ENCODE measurements at regions not wholly inside any gene's neighbourhood (a gene's known extent, or its start where the extent isn't known, plus 50 kb on each side); places are given as distances from the start of the nearest gene placed in this dataset.
"Not testable (repeated sequence)": the region's sequence is repeated elsewhere in the genome, so short reads cannot be mapped to it uniquely, and the experiment has no call there.

DNA sequence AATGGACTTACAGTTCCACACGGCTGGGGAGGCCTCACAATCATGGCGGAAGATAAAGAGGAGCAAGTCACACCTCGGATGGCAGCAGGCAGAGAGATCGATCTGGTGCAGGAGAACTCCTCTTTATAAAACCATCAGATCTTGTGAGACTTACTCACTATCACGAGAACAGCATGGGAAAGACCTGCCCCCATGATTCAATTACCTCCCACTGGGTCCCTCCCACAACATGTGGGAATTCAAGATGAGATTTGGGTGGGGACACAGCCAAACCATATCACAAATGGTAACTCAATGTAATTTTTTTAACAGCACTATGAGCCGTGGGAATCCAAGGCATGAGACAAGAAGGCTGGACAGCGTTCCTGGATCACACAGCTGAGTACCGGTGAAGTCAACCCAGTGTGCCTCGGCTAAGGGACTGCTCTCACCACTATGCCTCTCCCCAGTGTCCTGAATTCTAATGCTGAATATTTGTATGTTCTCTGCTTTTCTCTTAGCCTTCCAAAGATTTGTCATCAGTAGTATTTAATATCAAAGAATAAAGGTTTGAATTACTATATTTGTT lies 84.3 kb downstream of the IRS2 start:
- DNase-seq, result not testable (repeated sequence)

DNA sequence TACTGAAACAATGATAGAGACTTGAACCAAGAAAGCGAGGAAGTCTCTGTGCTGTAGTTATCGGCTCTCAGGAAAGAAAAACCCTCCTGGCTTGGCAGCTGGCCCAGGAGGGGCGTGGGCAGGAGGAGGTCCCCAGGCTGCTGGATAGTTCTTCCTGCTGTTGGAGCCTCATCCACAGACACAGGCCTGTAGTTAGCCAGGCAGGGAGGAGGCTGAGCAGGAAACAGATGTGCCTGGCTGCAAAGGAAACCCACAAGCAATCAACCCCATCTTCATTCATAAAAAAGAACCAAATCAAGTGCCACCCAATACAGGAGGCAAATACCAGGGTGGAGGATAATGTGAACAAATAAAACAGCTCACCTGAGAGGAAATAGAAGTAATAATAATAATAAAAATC lies 86.2 kb downstream of the IRS2 start:
- no peak for DNase-seq

DNA sequence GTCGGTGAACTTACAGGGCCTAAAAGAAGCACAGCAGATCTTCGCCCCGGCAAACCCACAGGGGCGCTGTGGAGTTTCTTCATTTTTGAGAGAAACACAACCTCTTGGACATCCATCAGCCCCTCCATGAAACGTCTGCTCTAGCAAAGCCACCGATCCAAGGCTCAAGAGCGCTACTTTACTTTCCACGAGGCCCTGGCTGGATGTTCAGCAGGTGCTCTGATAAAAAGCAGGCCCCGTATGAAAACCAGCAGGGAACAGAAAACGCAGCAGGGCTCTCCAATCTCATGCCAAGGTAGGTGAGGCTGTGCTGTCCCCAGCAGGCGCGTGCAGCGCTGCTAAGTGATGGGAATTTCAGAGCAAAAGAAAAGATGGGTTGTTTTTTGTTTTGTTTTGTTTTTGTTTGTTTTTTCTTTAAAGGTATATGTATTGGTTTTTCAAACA lies 86.7 kb downstream of the IRS2 start:
- no peak for DNase-seq

DNA sequence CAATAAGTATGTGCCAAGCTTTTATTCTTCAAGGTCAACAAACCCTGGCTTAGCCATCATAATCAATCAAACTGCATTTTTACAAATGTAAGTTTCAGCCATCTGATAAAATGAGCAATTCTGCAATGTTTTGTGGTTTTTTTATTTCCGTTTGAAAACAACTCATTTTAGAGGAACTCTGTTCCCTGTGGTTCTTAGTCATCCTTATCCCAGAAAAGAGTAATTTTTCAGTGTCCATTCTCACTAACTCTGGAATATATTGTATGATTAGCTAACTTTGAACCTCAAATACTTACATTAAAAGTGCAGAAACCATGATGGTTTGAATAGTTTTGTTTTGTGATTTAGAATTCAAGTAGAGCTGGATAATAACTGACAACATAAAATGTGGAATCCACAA lies 87.6 kb downstream of the IRS2 start:
- DNase-seq, result no peak

DNA sequence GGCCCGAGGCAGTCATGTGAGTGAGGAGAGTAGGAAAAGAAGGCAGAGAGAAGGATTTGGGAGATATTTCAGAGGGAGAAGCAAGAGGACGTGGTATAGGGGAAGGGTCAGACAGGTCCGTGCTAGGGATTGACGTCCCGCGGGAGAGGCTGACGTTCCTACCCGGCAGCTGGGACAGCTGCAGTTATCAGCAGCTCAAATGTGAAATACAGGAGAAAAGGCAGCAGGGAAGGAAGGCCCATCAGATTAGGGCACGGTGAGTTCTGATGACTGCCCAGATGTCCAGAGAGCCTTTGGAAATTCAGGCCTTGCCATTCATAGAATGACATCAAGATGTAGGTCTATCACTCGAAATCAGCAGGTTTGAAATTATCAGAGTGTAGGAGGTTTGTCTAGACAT lies 88.4 kb downstream of the IRS2 start:
- DNase-seq, result no peak

DNA sequence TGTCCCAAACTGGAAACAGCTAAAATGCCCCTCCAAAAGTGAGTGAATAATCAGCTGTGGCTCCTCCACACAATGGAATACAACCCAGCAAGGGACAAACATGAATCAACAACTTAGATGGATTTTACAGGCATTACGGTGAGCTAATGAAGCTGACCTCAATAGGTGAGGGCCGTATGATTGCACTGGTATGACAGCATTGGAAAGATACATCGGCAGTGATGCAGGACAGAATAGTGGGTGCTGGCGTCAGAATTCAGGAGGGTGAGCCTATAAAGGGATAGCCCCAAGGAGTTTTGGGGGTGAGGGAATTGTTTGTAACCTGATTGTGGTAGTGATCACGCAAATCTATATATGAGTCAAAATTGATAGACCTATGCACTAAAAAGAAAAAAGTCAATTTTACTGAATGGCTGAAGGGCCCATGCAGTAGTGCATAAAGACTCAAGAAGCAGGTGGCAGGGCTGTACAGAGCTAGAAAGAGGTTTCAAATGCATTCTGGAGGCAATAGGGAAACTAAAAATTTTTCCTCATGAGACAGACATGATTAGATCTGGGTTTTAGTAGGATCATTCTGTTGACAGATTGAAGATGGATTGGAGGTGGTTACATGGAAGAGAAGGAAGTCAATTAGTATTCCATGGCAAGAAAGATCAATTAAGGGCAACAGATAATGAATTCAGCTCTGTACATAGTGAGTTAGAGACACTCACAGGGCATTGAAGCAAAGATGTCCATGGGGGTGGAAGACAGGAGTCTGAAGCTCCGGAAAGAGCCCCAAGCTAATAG lies 90.8 kb downstream of the IRS2 start:
- DNase-seq, result no peak

DNA sequence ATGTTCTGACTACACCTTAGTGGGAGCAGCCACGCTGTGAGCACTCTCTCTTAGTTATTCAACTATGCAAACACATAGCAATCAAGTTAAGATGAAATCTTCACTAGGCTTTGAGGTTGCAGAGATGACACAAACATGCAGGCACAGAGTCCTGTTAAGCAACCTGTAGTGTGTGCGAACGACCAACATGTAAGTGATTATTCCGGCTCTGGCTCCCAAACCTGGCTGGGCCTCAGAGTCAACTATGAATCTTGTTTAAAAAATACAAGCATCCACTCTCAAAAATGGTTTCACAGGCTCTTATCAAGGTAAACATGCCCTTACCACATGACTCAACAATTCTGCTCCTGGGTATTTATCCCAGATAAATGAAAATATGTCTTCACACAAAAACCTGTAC lies 91.4 kb downstream of the IRS2 start:
- DNase-seq, result no peak

DNA sequence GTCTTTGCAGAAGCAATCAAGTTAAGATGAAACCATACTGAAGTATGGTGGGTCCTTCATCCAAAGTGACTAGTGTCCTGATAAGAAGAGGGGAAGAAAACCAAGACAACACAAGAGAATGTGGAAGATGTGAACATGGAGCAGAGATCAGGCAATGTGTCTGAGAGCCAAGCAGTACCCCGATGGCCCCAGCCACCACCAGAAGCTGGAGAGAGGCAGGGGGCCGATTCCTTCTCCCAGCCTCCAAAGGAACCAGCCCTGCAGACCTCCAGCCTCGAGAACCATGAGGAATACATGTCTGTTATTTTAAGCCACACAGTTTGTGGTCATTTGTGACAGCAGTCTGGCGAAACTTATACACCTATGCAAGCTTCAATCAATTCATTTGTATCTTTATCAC lies 93.2 kb downstream of the IRS2 start:
- DNase-seq, result no peak

DNA sequence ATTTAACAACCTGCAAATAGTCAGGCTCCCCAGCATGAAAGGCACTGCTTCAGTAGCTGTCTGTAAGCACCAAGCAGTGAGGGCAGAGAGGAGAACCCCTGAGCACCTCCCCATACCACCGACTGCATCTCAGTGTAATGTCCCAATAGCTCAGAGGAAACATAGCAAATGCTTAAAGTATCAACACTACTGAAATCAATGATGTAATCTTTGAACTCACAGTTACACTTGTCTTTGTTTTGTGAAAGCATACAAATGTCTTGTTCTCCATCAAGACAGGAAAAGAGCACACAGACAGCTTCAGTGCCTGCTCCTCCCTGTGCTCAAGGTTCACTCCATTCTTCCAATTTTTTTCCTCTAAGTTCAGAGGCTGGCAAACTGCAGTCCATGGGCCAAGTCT lies 94.7 kb downstream of the IRS2 start:
- no peak for DNase-seq

DNA sequence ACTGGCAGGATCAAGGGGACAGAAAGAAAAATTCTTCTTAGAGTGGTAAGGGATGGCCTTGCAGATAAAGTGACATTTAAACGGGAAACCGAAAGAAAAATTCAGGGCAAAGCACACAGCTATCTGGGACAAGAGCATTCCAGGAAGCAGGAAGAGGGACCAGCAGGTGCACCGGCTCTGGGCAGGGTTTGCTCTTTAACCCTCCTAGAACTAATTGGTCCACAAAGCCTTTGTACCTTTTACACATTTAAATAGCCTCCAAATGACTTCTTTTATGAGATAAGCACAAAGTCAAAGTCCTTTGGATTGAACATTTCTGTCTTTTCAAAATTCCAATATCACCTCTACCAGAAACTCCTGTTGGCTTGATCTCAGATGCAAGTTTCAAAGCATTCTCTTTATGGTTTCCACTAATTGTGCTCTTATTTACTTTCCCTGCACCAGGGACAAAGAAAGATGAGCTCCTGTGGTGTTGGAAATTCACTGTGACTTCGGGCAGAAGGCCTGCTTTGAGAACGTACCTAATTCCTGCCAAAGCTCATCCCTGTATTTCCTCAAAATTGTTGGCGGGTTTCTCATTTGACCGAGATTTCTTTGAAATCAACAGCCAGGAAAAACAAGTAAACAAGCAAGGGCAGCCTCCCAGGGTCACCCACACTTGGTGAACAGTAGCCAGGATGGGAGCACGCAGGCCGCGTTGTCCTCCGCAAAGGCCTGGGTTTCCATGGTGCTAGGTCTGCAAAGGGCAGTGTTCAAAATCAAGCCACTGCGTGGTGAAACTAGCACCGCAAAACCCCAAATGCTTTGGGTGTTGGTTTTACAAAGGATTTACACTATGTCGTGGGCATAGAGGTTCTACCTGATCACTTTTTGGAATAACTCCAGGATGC lies 98.6 kb downstream of the IRS2 start:
- no peak for DNase-seq

DNA sequence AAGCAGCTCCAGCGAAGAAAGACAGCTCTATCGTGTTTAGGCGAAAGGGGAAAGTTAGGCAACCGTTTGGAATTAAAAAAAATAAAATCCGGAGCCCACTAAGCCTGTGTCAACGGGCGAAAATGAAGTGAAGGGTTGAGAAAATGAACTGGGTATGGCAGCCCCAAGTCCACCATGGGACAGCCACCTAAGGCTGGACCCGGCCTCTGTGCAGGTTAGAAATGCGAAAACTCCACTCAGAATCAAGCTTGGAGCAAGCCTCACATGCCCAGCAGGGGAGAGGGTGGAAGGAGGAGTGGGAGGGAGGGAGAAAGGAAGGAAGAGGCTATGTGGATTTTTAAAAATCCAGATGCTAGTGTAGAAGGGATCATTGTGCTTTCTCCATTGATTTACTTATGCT lies 101.2 kb downstream of the IRS2 start:
- DNase-seq, result no peak

DNA sequence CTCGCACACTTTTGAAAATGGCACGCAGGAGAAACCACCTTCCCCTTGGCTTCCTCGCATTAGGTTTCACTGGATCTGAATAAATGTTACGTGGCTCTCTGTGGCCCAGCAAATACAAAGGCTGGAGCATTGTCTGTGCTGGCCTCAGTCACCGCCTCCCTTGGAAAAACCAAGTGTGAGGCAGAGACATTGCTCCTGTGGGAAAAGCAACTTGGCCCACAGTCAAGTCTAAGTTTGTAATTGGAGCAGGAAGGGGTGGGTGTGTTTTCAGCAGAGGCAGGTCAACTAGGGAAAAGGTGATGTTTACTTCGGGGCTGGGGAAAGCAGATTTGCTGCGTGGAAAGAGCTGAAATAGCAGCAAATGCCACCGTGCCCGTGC lies 101.6 kb downstream of the IRS2 start:
- no peak for DNase-seq

DNA sequence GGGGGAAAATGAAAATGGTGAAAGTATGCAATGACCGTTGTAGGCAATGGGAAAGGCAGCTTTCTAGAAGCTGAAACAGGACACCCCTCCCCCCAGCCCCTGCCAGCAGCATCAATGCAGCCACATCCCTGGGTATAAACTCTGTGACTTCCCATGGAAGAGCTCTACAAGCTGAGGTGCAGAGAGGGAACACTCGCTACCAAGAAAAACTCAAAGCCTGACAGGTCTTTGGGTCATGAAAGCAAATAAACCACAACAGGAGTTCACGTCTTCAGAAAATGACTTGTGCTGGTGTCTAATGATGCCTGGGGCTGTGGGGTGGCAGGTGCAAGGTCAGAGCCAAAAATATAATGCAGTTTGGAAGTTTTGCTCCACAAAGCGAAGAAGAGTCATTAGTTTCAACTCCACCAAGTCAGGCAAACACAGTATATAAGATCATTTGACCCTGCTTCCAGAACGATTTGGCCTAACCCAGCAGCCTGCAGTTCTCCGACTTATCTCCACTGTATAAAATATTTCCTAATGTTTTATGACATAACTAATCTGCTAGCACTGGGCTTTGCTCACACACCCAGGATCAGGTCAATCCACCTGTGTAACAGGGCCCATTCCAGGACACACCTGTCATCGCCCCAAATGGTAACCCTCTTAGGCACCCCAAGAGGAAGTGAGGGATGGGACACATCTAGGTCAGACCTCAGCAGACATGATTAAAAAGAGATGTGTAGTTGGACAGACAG lies 102.1 kb downstream of the IRS2 start:
- DNase-seq, result no peak

DNA sequence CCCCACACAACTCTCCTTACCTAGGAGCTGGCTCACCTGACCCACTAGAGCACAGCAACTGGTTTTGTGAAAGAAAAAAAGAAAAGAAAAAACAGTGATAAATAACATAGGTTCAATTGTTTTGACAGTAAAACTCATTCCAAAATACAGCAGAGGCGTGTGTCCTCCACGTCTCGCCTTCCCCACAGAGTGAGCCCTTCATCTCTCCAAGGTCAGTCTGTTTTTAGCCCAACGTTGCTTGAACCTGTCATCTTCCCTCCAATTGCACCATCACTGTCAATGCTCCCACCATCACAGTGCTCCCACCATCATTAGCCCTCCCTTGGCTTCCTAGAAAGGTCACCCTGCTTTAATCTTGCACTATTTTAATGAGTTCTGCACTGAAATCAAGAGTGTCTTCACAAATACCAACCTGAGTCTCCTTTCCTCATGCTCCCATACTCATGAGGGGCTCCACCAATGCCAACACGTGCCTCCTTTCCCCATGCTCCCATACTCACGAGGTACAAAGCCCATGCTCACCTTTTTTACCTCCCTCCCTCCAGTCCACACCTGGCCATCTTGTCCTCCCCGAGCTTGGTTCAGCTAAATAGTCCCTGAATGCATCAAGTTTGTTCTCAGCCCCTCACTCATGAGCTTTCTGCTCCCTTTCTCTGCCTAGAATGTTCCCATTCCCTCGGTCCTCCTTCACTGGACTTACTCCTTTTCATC lies 103.7 kb downstream of the IRS2 start:
- DNase-seq, result no peak

DNA sequence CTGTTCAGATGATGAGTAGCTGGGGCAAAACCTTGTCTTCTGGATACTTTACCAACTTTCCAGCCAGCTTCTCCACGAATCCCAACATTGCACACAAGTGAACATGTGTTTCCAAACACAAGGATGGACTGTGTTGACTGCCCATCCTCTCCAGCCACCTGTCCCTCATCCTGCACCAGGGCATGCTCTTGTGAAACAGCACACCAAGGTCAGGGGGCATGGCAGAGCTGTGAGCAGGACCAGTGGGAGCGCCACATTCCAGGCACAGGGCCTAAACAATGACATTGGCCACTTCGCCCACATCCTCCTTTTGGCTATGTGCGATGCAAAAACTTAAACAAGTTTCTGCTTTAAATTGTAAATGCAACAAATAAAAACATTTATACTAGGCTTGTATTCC lies 105.5 kb downstream of the IRS2 start:
- no peak for DNase-seq

DNA sequence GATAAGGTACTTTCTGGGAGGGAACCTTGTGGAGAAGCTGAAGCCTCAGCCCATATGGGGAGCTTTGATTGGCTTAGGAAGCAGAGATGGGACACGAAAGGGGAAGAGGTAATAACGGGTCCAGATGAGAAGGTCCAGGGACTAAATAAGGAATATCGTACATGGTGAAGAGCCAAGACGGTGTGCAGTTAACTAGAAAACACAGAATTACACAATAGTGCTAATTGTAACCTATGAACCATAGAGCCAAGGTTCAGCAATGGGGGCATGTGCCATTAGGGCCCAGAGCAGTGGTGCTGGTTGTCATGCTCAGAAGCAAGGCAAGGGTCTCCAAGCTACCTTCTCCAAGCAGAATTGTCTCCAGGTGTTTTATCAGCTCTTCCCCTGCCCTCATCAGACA lies 106.1 kb downstream of the IRS2 start:
- DNase-seq, result no peak

DNA sequence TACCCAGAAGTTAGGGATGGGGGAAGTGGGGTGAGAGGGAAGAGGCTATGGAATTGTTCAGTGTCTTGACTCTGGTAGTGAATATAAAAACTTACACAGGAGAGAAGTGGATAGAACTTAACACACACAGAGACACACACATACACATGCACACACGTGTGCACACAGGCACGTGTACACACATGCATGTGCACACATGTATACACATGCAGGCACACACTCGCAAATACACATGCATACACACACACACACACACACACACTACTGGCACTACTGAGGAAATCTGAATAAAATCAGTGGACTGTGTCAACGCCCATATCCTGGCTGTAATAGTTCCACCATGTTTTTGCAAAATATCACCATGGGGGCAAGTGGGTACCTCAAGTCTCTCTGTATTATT lies 107.9 kb downstream of the IRS2 start:
- no peak for DNase-seq

DNA sequence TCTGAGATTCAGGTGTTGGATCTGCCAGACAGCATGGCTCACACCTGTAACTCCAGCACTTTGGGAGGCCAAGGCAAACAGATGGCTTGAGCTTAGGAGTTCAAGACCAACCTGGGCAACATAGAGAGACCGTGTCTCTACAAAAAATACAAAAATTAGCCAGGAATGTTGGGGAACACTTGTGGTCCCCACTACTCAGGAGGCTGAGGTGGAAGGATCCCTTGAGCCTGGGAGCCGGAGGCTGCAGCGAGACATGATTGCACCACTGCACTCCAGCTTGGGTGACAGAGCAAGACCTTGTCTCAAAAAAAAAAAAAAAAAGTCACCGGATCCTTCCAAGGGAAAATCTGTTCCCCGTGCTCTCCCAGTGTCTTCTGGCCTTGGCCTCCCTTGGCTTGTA lies 109.2 kb downstream of the IRS2 start:
- no peak for DNase-seq

DNA sequence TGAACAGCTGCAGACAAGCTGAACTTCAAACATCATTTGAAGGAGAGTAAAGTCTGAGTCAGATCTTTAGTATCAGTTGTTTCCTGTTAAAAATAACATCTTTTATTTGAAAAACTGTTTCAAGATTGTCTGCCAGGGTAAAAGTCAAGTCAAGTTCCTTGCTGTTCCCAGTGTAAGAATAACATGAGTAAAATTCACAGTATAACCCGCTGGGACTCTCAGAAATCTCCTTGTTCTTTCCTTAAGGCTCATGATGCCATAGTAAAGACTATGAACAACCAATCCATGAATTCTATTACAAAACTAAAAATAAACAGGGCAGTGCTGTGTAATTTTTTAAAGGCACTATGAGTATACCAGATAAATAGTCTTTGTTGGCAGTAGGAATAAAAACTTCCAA lies 112.9 kb downstream of the IRS2 start:
- DNase-seq, result no peak

DNA sequence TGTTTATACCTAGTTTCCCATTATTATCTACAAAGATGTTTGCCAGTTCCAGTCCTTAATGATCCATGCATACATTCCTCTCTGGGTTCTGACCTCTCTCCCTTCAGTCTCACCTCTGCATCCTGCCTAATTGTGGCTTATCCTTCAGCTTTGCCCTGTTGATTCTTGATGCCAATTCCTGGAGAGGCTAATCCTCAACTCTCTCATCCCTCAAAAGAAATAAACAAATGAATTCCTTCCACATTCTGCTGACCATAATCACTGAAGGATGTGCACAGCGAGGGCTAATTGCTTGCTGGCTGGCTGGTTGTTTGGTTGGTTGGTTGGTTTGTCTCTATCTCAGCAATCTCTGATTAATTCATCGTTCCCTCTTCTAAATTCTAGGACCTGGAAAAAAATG lies 113.8 kb downstream of the IRS2 start:
- no peak for DNase-seq

DNA sequence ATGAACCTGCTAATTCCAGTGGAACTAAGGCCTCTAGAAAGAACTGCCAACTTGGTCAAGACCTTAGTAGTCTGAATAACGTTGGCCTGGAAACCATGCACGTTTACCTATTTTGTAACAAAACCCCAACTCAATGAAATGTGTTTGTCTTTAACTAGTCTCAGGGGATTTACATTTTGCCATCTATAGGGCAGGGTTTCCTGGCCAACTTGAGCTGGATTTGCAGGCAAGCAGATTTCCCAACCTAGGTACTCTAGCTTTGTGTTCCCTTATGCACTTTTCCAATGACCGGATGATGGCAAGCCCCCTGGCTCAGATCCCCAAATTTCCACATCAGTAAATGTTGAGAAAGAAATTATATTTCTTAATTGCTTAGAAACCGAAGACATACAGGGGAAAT lies 114.5 kb downstream of the IRS2 start:
- DNase-seq, result no peak

DNA sequence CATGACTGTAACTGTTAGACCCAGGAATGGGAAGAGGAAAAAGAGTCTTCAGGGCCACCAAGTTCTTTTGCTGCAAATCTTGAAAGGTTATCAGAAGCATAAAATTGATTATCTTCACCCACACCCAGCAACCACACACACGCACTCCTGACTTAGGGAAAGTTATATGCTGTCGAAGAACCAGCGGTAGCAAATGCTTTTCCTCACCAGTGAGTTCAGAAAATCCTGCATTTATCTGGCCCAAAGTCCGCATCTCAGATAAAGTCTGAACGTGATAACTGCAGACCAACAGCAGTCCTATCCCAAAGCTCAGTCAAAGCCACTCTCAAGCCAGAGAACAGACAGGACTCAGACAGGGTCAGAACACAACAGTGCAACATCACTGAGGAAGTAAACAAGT lies 115.6 kb downstream of the IRS2 start:
- DNase-seq, result no peak

DNA sequence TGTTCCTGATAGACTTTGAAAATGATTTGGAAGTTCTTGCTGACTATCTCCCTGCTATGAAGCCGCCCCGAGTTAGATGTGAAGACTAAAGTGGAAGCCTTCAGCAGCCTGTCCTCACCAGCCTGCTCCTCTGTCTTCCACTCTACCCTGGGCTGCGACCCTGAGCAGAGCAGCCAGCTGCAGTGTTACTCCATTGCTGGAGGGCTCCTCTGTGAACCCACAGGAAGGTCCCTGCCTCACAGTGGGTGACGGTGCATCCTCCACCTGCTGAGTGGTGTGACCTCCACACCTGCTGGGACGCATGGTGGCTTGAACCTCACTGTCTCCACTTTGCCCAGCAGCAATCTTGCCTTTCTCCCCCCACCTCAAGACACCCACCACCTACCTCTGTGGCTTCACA lies 116.4 kb downstream of the IRS2 start:
- DNase-seq, result no peak

Data from retina (tissue), 1 donor.